ENCODE measurements at regions not wholly inside any gene's neighbourhood (a gene's known extent, or its start where the extent isn't known, plus 50 kb on each side); places are given as distances from the start of the nearest gene placed in this dataset.
"Not testable (repeated sequence)": the region's sequence is repeated elsewhere in the genome, so short reads cannot be mapped to it uniquely, and the experiment has no call there.

- no peak for TF ChIP-seq POLR2AphosphoS5 (IDR thresholded peaks at IDR 0.05; ENCODE audit: low read depth, low read length)
- TF ChIP-seq TAF1 (IDR thresholded peaks at IDR 0.05; ENCODE audit: borderline replicate concordance, low read depth, low read length), result no peak
- no peak for FAIRE-seq
- DNase-seq (ENCODE audit: insufficient read length), result no peak
Observed at GRCh38 chr6:126891158-126891557, 227.3 kb upstream of the RSPO3 start.

- not testable (repeated sequence) for FAIRE-seq; DNase-seq (ENCODE audit: insufficient read length)
Observed at GRCh38 chr6:126892869-126893268, 225.6 kb upstream of the RSPO3 start.

GRCh38 chr6:126897758-126898157, 220.7 kb upstream of the RSPO3 start:
- FAIRE-seq (no peak), DNase-seq (ENCODE audit: insufficient read length) (no peak)
- TF ChIP-seq POLR2AphosphoS5 (IDR thresholded peaks at IDR 0.05; ENCODE audit: low read depth, low read length) (no peak), POLR2A (IDR thresholded peaks at IDR 0.05; ENCODE audit: low read depth, low read length) (no peak), TAF1 (IDR thresholded peaks at IDR 0.05; ENCODE audit: borderline replicate concordance, low read depth, low read length) (no peak)

- FAIRE-seq (no peak), DNase-seq (ENCODE audit: insufficient read length) (no peak)
- TF ChIP-seq POLR2AphosphoS5 (IDR thresholded peaks at IDR 0.05; ENCODE audit: low read depth, low read length) (no peak), POLR2A (IDR thresholded peaks at IDR 0.05; ENCODE audit: low read depth, low read length) (no peak), TAF1 (IDR thresholded peaks at IDR 0.05; ENCODE audit: borderline replicate concordance, low read depth, low read length) (no peak)
Observed at GRCh38 chr6:126904176-126904575, 214.3 kb upstream of the RSPO3 start.

GRCh38 chr6:126905917-126906316, 212.6 kb upstream of the RSPO3 start:
- DNase-seq (ENCODE audit: insufficient read length), result no peak
- no peak for FAIRE-seq

GRCh38 chr6:126907312-126907711, 211.2 kb upstream of the RSPO3 start:
- DNase-seq (ENCODE audit: insufficient read length) (no peak), FAIRE-seq (no peak)

More at GRCh38 chr6:126905917-126906316, 212.6 kb upstream of the RSPO3 start:
- no peak for TF ChIP-seq POLR2AphosphoS5 (IDR thresholded peaks at IDR 0.05; ENCODE audit: low read depth, low read length)
- TF ChIP-seq TAF1 (IDR thresholded peaks at IDR 0.05; ENCODE audit: borderline replicate concordance, low read depth, low read length), result no peak
- no peak for TF ChIP-seq POLR2A (IDR thresholded peaks at IDR 0.05; ENCODE audit: low read depth, low read length)

GRCh38 chr6:126907996-126908395, 210.5 kb upstream of the RSPO3 start:
- FAIRE-seq (no peak), DNase-seq (ENCODE audit: insufficient read length) (no peak)
- TF ChIP-seq POLR2AphosphoS5 (IDR thresholded peaks at IDR 0.05; ENCODE audit: low read depth, low read length) (no peak), TAF1 (IDR thresholded peaks at IDR 0.05; ENCODE audit: borderline replicate concordance, low read depth, low read length) (no peak), POLR2A (IDR thresholded peaks at IDR 0.05; ENCODE audit: low read depth, low read length) (no peak)

More at GRCh38 chr6:126907312-126907711, 211.2 kb upstream of the RSPO3 start:
- no peak for TF ChIP-seq POLR2AphosphoS5 (IDR thresholded peaks at IDR 0.05; ENCODE audit: low read depth, low read length)
- TF ChIP-seq POLR2A (IDR thresholded peaks at IDR 0.05; ENCODE audit: low read depth, low read length), result no peak
- no peak for TF ChIP-seq TAF1 (IDR thresholded peaks at IDR 0.05; ENCODE audit: borderline replicate concordance, low read depth, low read length)

GRCh38 chr6:126909493-126909892, 209.0 kb upstream of the RSPO3 start:
- no peak for TF ChIP-seq POLR2AphosphoS5 (IDR thresholded peaks at IDR 0.05; ENCODE audit: low read depth, low read length)
- no peak for TF ChIP-seq POLR2A (IDR thresholded peaks at IDR 0.05; ENCODE audit: low read depth, low read length)
- no peak for TF ChIP-seq TAF1 (IDR thresholded peaks at IDR 0.05; ENCODE audit: borderline replicate concordance, low read depth, low read length)
- no peak for DNase-seq (ENCODE audit: insufficient read length)
- no peak for FAIRE-seq

- DNase-seq (ENCODE audit: insufficient read length) (no peak), FAIRE-seq (no peak)
- TF ChIP-seq TAF1 (IDR thresholded peaks at IDR 0.05; ENCODE audit: borderline replicate concordance, low read depth, low read length), result no peak
- TF ChIP-seq POLR2AphosphoS5 (IDR thresholded peaks at IDR 0.05; ENCODE audit: low read depth, low read length), result no peak
- TF ChIP-seq POLR2A (IDR thresholded peaks at IDR 0.05; ENCODE audit: low read depth, low read length), result no peak
Observed at GRCh38 chr6:126913651-126914050, 204.8 kb upstream of the RSPO3 start.

- no peak for DNase-seq (ENCODE audit: insufficient read length)
- no peak for TF ChIP-seq TAF1 (IDR thresholded peaks at IDR 0.05; ENCODE audit: borderline replicate concordance, low read depth, low read length)
- no peak for TF ChIP-seq POLR2AphosphoS5 (IDR thresholded peaks at IDR 0.05; ENCODE audit: low read depth, low read length)
- no peak for TF ChIP-seq POLR2A (IDR thresholded peaks at IDR 0.05; ENCODE audit: low read depth, low read length)
- FAIRE-seq, result no peak
Observed at GRCh38 chr6:126914172-126914571, 204.3 kb upstream of the RSPO3 start.

- TF ChIP-seq POLR2AphosphoS5 (IDR thresholded peaks at IDR 0.05; ENCODE audit: low read depth, low read length) (no peak), TAF1 (IDR thresholded peaks at IDR 0.05; ENCODE audit: borderline replicate concordance, low read depth, low read length) (no peak), POLR2A (IDR thresholded peaks at IDR 0.05; ENCODE audit: low read depth, low read length) (no peak)
- DNase-seq (ENCODE audit: insufficient read length), result no peak
- FAIRE-seq, result no peak
Observed at GRCh38 chr6:126914801-126915200, 203.7 kb upstream of the RSPO3 start.

- no peak for DNase-seq (ENCODE audit: insufficient read length)
- no peak for FAIRE-seq
- TF ChIP-seq TAF1 (IDR thresholded peaks at IDR 0.05; ENCODE audit: borderline replicate concordance, low read depth, low read length) (no peak), POLR2AphosphoS5 (IDR thresholded peaks at IDR 0.05; ENCODE audit: low read depth, low read length) (no peak), POLR2A (IDR thresholded peaks at IDR 0.05; ENCODE audit: low read depth, low read length) (no peak)
Observed at GRCh38 chr6:126919947-126920346, 198.5 kb upstream of the RSPO3 start.

GRCh38 chr6:126923807-126924206, 194.7 kb upstream of the RSPO3 start:
- TF ChIP-seq TAF1 (IDR thresholded peaks at IDR 0.05; ENCODE audit: borderline replicate concordance, low read depth, low read length) (no peak), POLR2A (IDR thresholded peaks at IDR 0.05; ENCODE audit: low read depth, low read length) (no peak), POLR2AphosphoS5 (IDR thresholded peaks at IDR 0.05; ENCODE audit: low read depth, low read length) (no peak)
- DNase-seq (ENCODE audit: insufficient read length) (no peak), FAIRE-seq (no peak)
